ENCODE measurements at regions not wholly inside any gene's neighbourhood (a gene's known extent, or its start where the extent isn't known, plus 50 kb on each side); places are given as distances from the start of the nearest gene placed in this dataset.

DNA sequence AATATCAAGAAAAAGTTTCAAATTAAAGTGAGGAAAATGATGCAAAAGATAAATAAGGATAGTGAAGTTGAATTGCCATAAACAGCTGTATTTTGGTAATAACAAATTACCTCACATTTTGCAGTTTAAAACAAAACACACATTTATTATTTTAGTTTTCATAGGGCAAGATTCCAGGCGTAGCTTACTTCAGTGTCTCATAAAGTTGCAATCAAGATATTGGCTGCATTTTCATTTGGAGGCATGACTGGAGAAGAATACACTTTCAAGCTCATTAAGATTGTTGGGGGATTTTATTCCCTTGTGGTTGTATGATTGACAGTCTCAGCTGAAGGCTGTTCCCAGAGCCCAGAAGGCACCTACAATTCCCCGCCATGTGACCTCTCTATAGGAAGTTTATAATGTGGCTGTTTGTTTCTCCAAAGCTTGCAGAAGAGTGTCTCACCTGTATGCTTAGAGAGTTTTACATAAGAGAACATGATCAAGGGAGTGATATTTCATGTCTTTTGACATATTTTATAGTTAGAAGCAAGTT, 151.4 kb downstream of the OTOL1 start:
- DNase-seq (no peak), ATAC-seq (no peak)
- H3K27ac ChIP-seq, result no peak overlapping the region
- H3K36me3 ChIP-seq, result no peaks in the 10 kb centered on the region
- no peaks in the 10 kb centered on the region for H3K27me3 ChIP-seq (ENCODE audit: low read depth)
- no peak overlapping the region for H3K4me3 ChIP-seq
- TF ChIP-seq, protein P1, sequence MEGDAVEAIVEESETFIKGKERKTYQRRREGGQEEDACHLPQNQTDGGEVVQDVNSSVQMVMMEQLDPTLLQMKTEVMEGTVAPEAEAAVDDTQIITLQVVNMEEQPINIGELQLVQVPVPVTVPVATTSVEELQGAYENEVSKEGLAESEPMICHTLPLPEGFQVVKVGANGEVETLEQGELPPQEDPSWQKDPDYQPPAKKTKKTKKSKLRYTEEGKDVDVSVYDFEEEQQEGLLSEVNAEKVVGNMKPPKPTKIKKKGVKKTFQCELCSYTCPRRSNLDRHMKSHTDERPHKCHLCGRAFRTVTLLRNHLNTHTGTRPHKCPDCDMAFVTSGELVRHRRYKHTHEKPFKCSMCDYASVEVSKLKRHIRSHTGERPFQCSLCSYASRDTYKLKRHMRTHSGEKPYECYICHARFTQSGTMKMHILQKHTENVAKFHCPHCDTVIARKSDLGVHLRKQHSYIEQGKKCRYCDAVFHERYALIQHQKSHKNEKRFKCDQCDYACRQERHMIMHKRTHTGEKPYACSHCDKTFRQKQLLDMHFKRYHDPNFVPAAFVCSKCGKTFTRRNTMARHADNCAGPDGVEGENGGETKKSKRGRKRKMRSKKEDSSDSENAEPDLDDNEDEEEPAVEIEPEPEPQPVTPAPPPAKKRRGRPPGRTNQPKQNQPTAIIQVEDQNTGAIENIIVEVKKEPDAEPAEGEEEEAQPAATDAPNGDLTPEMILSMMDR (IDR thresholded peaks at IDR 0.05), result no peak
- intact Hi-C loops (cut with DNase I), result no loop called here
- no peaks in the 10 kb centered on the region for H3K9me3 ChIP-seq
- H3K4me1 ChIP-seq, result no peaks in the 10 kb centered on the region

DNA sequence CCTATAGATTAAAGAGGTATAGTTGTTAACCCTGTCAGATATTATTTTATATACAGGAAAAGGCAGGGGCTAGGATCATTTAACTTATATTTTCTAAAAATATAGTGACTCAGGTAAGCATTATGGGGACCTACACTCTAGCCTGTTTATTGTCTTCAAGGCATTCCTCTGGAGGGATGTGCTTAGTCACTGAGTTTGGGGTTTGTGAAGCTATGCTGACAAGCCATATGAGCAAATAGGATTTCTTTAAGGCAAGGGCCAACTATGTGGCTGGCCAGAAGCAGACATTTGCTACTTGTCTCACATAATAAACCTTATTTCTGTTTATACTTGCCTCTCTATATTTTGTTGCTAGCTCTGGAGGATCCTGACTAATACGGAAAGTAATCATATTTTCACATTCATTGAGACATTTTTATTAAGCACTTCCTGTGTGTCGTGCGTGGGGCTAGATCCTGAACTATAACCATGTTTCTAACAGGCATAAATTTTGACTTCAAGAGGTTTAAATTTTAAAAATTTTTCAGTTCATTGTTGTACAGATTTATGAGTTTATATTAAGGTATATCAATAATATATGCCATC, 153.4 kb downstream of the OTOL1 start:
- ATAC-seq (no peak), DNase-seq (no peak)
- Histone ChIP-seq H3K27me3 (ENCODE audit: low read depth) (no peaks in the 10 kb centered on the region), H3K9me3 (no peaks in the 10 kb centered on the region), H3K27ac (no peak overlapping the region), H3K4me3 (no peak overlapping the region), H3K36me3 (no peaks in the 10 kb centered on the region), H3K4me1 (no peaks in the 10 kb centered on the region)
- TF ChIP-seq, protein P1 (IDR thresholded peaks at IDR 0.05), result no peak
- intact Hi-C loops (cut with DNase I), result no loop called here

DNA sequence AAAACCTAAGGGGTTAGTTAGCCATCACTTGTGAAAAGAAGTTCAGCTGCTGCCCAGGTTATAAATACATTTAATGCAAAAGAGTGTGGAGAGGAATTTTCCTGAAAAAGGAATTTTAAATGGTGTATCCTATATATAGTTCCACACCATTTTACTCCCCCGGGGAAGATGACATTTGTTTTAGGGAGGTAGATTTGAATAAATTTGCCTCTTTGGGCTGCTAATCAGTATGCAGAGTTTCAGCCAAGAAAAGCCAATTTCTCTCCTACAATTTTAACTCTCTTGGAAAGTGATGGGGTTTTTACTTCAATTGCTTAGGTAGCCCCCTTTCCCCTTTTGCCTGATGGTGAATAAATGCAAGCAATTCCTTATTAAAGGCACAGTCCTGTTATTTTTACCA, 161.2 kb downstream of the OTOL1 start:
- Histone ChIP-seq H3K9me3 (no peaks in the 10 kb centered on the region), H3K4me1 (no peaks in the 10 kb centered on the region), H3K36me3 (no peaks in the 10 kb centered on the region), H3K27ac (no peak overlapping the region), H3K27me3 (ENCODE audit: low read depth) (no peaks in the 10 kb centered on the region), H3K4me3 (no peak overlapping the region)
- intact Hi-C loops (cut with DNase I), result no loop called here
- TF ChIP-seq, protein P1 (IDR thresholded peaks at IDR 0.05), result no peak
- ATAC-seq (no peak), DNase-seq (no peak)

DNA sequence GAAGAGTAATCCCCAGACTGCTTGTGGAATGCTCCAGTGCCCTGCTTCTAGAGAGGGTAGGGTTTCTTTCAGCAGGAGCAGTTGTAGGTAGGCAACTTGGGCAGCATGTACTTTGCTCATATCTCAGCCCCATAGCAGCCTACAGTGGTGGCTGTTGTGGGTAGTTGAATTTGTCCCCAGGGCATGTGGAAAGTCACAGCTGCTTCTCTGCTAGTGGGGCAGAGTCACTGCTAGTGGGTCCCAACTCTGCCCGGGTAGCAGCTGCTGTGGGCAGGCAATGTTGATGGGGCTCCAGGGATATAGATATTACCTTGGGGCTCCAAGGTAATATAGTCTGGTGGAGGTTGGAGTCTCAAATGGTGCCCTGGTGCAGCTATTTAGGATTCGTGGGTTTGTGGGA, 174.5 kb downstream of the OTOL1 start:
- Histone ChIP-seq H3K36me3 (no peaks in the 10 kb centered on the region), H3K27ac (no peak overlapping the region), H3K4me1 (no peaks in the 10 kb centered on the region), H3K9me3 (no peaks in the 10 kb centered on the region), H3K27me3 (ENCODE audit: low read depth) (no peaks in the 10 kb centered on the region), H3K4me3 (no peak overlapping the region)
- TF ChIP-seq, protein P1 (IDR thresholded peaks at IDR 0.05), result no peak
- intact Hi-C loops (cut with DNase I), result no loop called here
- ATAC-seq (no peak), DNase-seq (no peak)

DNA sequence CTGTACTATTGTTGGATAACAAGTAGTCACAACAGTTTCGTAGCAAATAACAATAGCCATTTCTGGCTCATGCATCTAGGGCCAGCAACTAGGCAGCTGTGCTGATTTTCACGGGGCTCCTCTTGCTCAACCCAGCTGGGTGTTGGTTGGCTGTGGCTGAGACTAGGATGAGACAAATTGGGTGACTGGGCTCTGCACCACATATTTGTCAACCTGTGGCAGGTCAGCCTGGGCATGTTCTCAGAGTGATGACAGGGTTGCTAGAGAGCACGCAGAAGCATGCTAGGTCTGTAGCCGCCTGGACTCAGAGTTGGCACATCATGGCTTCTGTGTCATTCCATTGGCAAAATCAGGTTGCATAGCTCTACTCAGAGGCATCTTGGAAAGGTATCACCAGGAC, 175.9 kb downstream of the OTOL1 start:
- H3K9me3 ChIP-seq, result no peaks in the 10 kb centered on the region
- no peak overlapping the region for H3K4me3 ChIP-seq
- H3K27ac ChIP-seq, result no peak overlapping the region
- no peaks in the 10 kb centered on the region for H3K4me1 ChIP-seq
- TF ChIP-seq, protein P1 (IDR thresholded peaks at IDR 0.05), result no peak
- intact Hi-C loops (cut with DNase I), result no loop called here
- ATAC-seq, result no peak
- no peaks in the 10 kb centered on the region for H3K36me3 ChIP-seq
- DNase-seq, result no peak
- no peaks in the 10 kb centered on the region for H3K27me3 ChIP-seq (ENCODE audit: low read depth)
